Ramos (cell line): ENCODE measurements at regions not wholly inside any gene's neighbourhood (a gene's known extent, or its start where the extent isn't known, plus 50 kb on each side); places are given as distances from the start of the nearest gene placed in this dataset.

ENCODE experiments used
- in situ Hi-C: fragments of 300-500 bp; cut with MboI; formaldehyde crosslinking; loops from one replicate; pipeline ENCODE4 v1.14.3; 2022; ENCODE audit warnings: low sequenced_read_pairs; ENCODE audit not compliant: unreplicated experiment

GRCh38 chr12:46711756-46712155 lies 114.0 kb downstream of the SLC38A4 start:
- in situ Hi-C loops, result no loop called here

GRCh38 chr12:46710125-46710743 lies 115.6 kb downstream of the SLC38A4 start:
- in situ Hi-C loops, result no loop called here

- in situ Hi-C loops, result no loop called here
Measured at GRCh38 chr12:46702581-46703344, 123.0 kb downstream of the SLC38A4 start.

- in situ Hi-C loops, result no loop called here
Measured at GRCh38 chr12:46701356-46701755, 124.4 kb downstream of the SLC38A4 start.

GRCh38 chr12:46699986-46700385 lies 125.8 kb downstream of the SLC38A4 start:
- in situ Hi-C loops, result loop anchor here (25.0 kb wide), 1 partner anchor 538 kb away; no protein-coding TSS in a partner anchor

GRCh38 chr12:46698003-46698402 lies 127.8 kb downstream of the SLC38A4 start:
- in situ Hi-C loops, result loop anchor here (25.0 kb wide), 1 partner anchor 536 kb away; no protein-coding TSS in a partner anchor

GRCh38 chr12:46693518-46693917 lies 132.3 kb downstream of the SLC38A4 start:
- in situ Hi-C loops, result loop anchor here (25.0 kb wide), 1 partner anchor 531 kb away; no protein-coding TSS in a partner anchor

- in situ Hi-C loops, result loop anchor here (25.0 kb wide), 1 partner anchor 531 kb away; no protein-coding TSS in a partner anchor
Measured at GRCh38 chr12:46693034-46693433, 132.8 kb downstream of the SLC38A4 start.

- in situ Hi-C loops, result loop anchor here (25.0 kb wide), 1 partner anchor 530 kb away; no protein-coding TSS in a partner anchor
Measured at GRCh38 chr12:46692606-46693005, 133.2 kb downstream of the SLC38A4 start.

- in situ Hi-C loops, result loop anchor here (25.0 kb wide), 1 partner anchor 524 kb away; no protein-coding TSS in a partner anchor
Measured at GRCh38 chr12:46686267-46686942, 139.4 kb downstream of the SLC38A4 start.

- in situ Hi-C loops, result loop anchor here (25.0 kb wide), 1 partner anchor 522 kb away; no protein-coding TSS in a partner anchor
Measured at GRCh38 chr12:46684243-46684642, 141.6 kb downstream of the SLC38A4 start.

GRCh38 chr12:46682148-46682547 lies 143.6 kb downstream of the SLC38A4 start:
- in situ Hi-C loops, result loop anchor here (25.0 kb wide), 1 partner anchor 520 kb away; no protein-coding TSS in a partner anchor

GRCh38 chr12:46680506-46680905 lies 145.3 kb downstream of the SLC38A4 start:
- in situ Hi-C loops, result loop anchor here (25.0 kb wide), 1 partner anchor 518 kb away; no protein-coding TSS in a partner anchor

- in situ Hi-C loops, result loop anchor here (25.0 kb wide), 1 partner anchor 517 kb away; no protein-coding TSS in a partner anchor
Measured at GRCh38 chr12:46679754-46680153, 146.0 kb downstream of the SLC38A4 start.

- in situ Hi-C loops, result loop anchor here (25.0 kb wide), 1 partner anchor 516 kb away; no protein-coding TSS in a partner anchor
Measured at GRCh38 chr12:46678426-46678825, 147.4 kb downstream of the SLC38A4 start.

GRCh38 chr12:46677749-46678148 lies 148.0 kb downstream of the SLC38A4 start:
- in situ Hi-C loops, result loop anchor here (25.0 kb wide), 1 partner anchor 515 kb away; no protein-coding TSS in a partner anchor

GRCh38 chr12:46676797-46677520 lies 148.8 kb downstream of the SLC38A4 start:
- in situ Hi-C loops, result loop anchor here (25.0 kb wide), 1 partner anchor 515 kb away; no protein-coding TSS in a partner anchor

GRCh38 chr12:46676396-46676795 lies 149.4 kb downstream of the SLC38A4 start:
- in situ Hi-C loops, result loop anchor here (25.0 kb wide), 1 partner anchor 514 kb away; no protein-coding TSS in a partner anchor

- in situ Hi-C loops, result loop anchor here (25.0 kb wide), 1 partner anchor 513 kb away; no protein-coding TSS in a partner anchor
Measured at GRCh38 chr12:46675736-46676135, 150.1 kb downstream of the SLC38A4 start.
